A549 (cell line): ENCODE measurements at regions not wholly inside any gene's neighbourhood (a gene's known extent, or its start where the extent isn't known, plus 50 kb on each side); places are given as distances from the start of the nearest gene placed in this dataset.

Experiments
- ATAC-seq, 2 experiments: fragments of 200-7000 bp in 1 of 2; fragments of >200 bp in 1 of 2; cut with Nextera tagmentation in 1 of 2; cut with Tn5 transposase in 1 of 2; 3 replicates each; pipeline versions ENCODE4 v1.8.0 to v1.9.1; 2018 to 2020; ENCODE audit warnings: mild to moderate bottlenecking in 1 of 2, moderate library complexity in 1 of 2
- CTCF ChIA-PET: fragments of 300-600 bp; sonication (Branson Sonifier 250); formaldehyde crosslinking; extraction: SDS; loops from one replicate; lab custom pipeline; 2021; ENCODE audit warnings: antibody characterized with exemption, inconsistent platforms; lab: Yijun Ruan, JAX
- POLR2A ChIA-PET: fragments of 350-600 bp; formaldehyde crosslinking; extraction: SDS; loops from one replicate; lab custom pipeline; 2021; ENCODE audit warnings: antibody characterized with exemption, inconsistent platforms; lab: Yijun Ruan, JAX
- DNase-seq, 2 experiments: peaks; one replicate each; pipeline versions ENCODE4 v3.0.0 to v3.0.0-alpha.2; 2011 to 2016; ENCODE audit warnings: low read depth in 1 of 2, low spot score in 1 of 2
- FAIRE-seq: peaks from 2 replicates; lab custom pipeline; 2011; peaks lifted over from hg19 to GRCh38; lab: Jason Lieb, UNC
- H3K27ac ChIP-seq, 2 experiments: fragments of >200 bp; sonication (Bioruptor Twin); formaldehyde crosslinking; 3 replicates each; pipeline ENCODE4 v1.5.1; 2016 to 2017
- H3K4me1 ChIP-seq: fragments of >200 bp; sonication (Bioruptor Twin); formaldehyde crosslinking; 3 replicates; pipeline ENCODE4 v1.6.1; 2016
- H3K4me2 ChIP-seq: fragments of >200 bp; sonication (Bioruptor Twin); formaldehyde crosslinking; 3 replicates; pipeline ENCODE4 v1.6.1; 2016
- H3K4me3 ChIP-seq: fragments of >200 bp; sonication (Bioruptor Twin); formaldehyde crosslinking; 3 replicates; pipeline ENCODE4 v1.5.1; 2016
- H3K9me3 ChIP-seq: fragments of >200 bp; sonication (Bioruptor Twin); formaldehyde crosslinking; 3 replicates; pipeline ENCODE4 v1.6.1; 2016
- BHLHE40 ChIP-seq: IDR thresholded peaks from 2 replicates; pipeline ENCODE4 v1.6.1; 2012; ENCODE audit warnings: low read depth, low read length, inconsistent platforms
- CEBPB ChIP-seq, 2 experiments: fragments of >200 bp in 1 of 2; sonication (Bioruptor Twin) in 1 of 2; formaldehyde crosslinking in 1 of 2; IDR thresholded peaks; 2 replicates each; pipeline ENCODE4 v1.6.1; 2012 to 2016
- CHD2 ChIP-seq: fragments of 150-350 bp; IDR thresholded peaks from 2 replicates; pipeline ENCODE4 v1.6.1; 2014; ENCODE audit warnings: low read length; ENCODE audit not compliant: partially characterized antibody
- CHD4 ChIP-seq: fragments of 200-600 bp; sonication (generic); IDR thresholded peaks from 2 replicates; pipeline ENCODE4 v1.6.1; 2016; ENCODE audit warnings: antibody characterized with exemption, mild to moderate bottlenecking, borderline replicate concordance
- EHF ChIP-seq: fragments of 250-450 bp; sonication (Bioruptor Pico); IDR thresholded peaks from 2 replicates; pipeline ENCODE4 v1.5.0; 2020; ENCODE audit warnings: mild to moderate bottlenecking
- EP300 ChIP-seq, 2 experiments: fragments of >200 bp; sonication (Bioruptor Twin); formaldehyde crosslinking; IDR thresholded peaks; 2 replicates in 1 of 2; 3 replicates in 1 of 2; pipeline ENCODE4 v1.6.1; 2016 to 2017
- FOSL2 ChIP-seq, 2 experiments: fragments of 450-650 bp in 1 of 2; fragments of >200 bp in 1 of 2; sonication (Bioruptor Twin) in 1 of 2; formaldehyde crosslinking; IDR thresholded peaks; 2 replicates each; pipeline versions ENCODE4 v1.5.0 to v1.6.1; 2016 to 2020; ENCODE audit warnings: mild to moderate bottlenecking in 1 of 2, moderate library complexity in 1 of 2
- FOXS1 ChIP-seq: fragments of 250-450 bp; sonication (Bioruptor Pico); IDR thresholded peaks from 2 replicates; pipeline ENCODE4 v1.5.0; 2020; ENCODE audit warnings: mild to moderate bottlenecking, moderate library complexity
- GATA3 ChIP-seq: IDR thresholded peaks from 2 replicates; pipeline ENCODE4 v1.6.1; 2012; ENCODE audit warnings: borderline replicate concordance
- HDAC2 ChIP-seq: fragments of 200-600 bp; sonication (generic); IDR thresholded peaks from 2 replicates; pipeline ENCODE4 v1.6.1; 2016
- HOXA7 ChIP-seq: fragments of 250-450 bp; sonication (Bioruptor Pico); IDR thresholded peaks from 2 replicates; pipeline ENCODE4 v1.5.0; 2020; ENCODE audit warnings: mild to moderate bottlenecking, moderate library complexity
- HOXB13 ChIP-seq: fragments of 250-450 bp; sonication (Bioruptor Pico); IDR thresholded peaks from 2 replicates; pipeline ENCODE4 v1.5.0; 2020; ENCODE audit warnings: low read depth, mild to moderate bottlenecking, moderate library complexity
- HOXB5 ChIP-seq: fragments of 250-450 bp; sonication (Bioruptor Pico); IDR thresholded peaks from 2 replicates; pipeline ENCODE4 v1.5.0; 2020; ENCODE audit warnings: mild to moderate bottlenecking, moderate library complexity
- JUN ChIP-seq, 2 experiments: fragments of >200 bp; sonication (Bioruptor Twin); formaldehyde crosslinking; IDR thresholded peaks; 2 replicates in 1 of 2; 3 replicates in 1 of 2; pipeline ENCODE4 v1.6.1; 2016 to 2017
- KDM1A ChIP-seq: fragments of 200-600 bp; sonication (generic); IDR thresholded peaks from 2 replicates; pipeline ENCODE4 v1.6.1; 2016; ENCODE audit warnings: low read depth, mild to moderate bottlenecking
- MAFK ChIP-seq: fragments of 450-650 bp; IDR thresholded peaks from 2 replicates; pipeline ENCODE4 v1.6.1; 2014; ENCODE audit not compliant: partially characterized antibody
- MYC ChIP-seq: IDR thresholded peaks from 2 replicates; pipeline ENCODE4 v1.6.1; 2012; ENCODE audit warnings: mild to moderate bottlenecking, inconsistent platforms, low read length, improper control_type of control experiment, borderline replicate concordance
- NPAS2 ChIP-seq: fragments of 250-450 bp; sonication (Bioruptor Pico); IDR thresholded peaks from 2 replicates; pipeline ENCODE4 v1.8.0; 2022; ENCODE audit warnings: mild to moderate bottlenecking, moderate library complexity, borderline replicate concordance
- NR3C1 ChIP-seq: fragments of >200 bp; sonication (Bioruptor Twin); formaldehyde crosslinking; IDR thresholded peaks from 3 replicates; pipeline ENCODE4 v1.6.1; 2017
- PBX3 ChIP-seq: IDR thresholded peaks from 2 replicates; pipeline ENCODE4 v1.6.1; 2012
- PHF8 ChIP-seq: fragments of 200-600 bp; sonication (generic); IDR thresholded peaks from 2 replicates; pipeline ENCODE4 v1.6.1; 2016; ENCODE audit warnings: low read depth, mild to moderate bottlenecking, antibody characterized with exemption, moderate library complexity, borderline replicate concordance
- POLR2A ChIP-seq: IDR thresholded peaks from 2 replicates; pipeline ENCODE4 v1.6.1; 2012; ENCODE audit warnings: mild to moderate bottlenecking, low read length
- POLR2AphosphoS2 ChIP-seq: conservative IDR thresholded peaks from 2 replicates; pipeline ENCODE4 v1.6.1; 2012; ENCODE audit warnings: low read length, improper control_type of control experiment, inconsistent platforms
- RARB ChIP-seq: fragments of 250-450 bp; sonication (Bioruptor Pico); IDR thresholded peaks from 2 replicates; pipeline ENCODE4 v1.8.0; 2021; ENCODE audit warnings: mild to moderate bottlenecking, moderate library complexity
- RFX5 ChIP-seq: fragments of 450-650 bp; IDR thresholded peaks from 2 replicates; pipeline ENCODE4 v1.7.1; 2014; ENCODE audit warnings: antibody characterized with exemption, mild to moderate bottlenecking, moderate library complexity
- TFCP2L1 ChIP-seq: fragments of 250-450 bp; sonication (Bioruptor Pico); IDR thresholded peaks from 2 replicates; pipeline ENCODE4 v1.5.0; 2021; ENCODE audit warnings: mild to moderate bottlenecking
- ZC3H11A ChIP-seq: fragments of 450-650 bp; IDR thresholded peaks from 2 replicates; pipeline ENCODE4 v1.6.1; 2014; ENCODE audit warnings: antibody characterized with exemption, mild to moderate bottlenecking
- ZFP36 ChIP-seq: fragments of 450-650 bp; IDR thresholded peaks from 2 replicates; pipeline ENCODE4 v1.6.1; 2014; ENCODE audit warnings: borderline replicate concordance; ENCODE audit not compliant: partially characterized antibody
- WGBS: methylation state at CpG from one replicate; pipeline ENCODE4 v1.1.6; 2017; ENCODE audit errors: missing lambda C conversion rate; 5-methylcytosine and 5-hydroxymethylcytosine counted together
- TF ChIP-seq, protein P1 (sequence below): IDR thresholded peaks from 2 replicates; pipeline ENCODE4 v1.6.1; 2012; ENCODE audit warnings: low read depth, borderline replicate concordance
- TF ChIP-seq, protein P2 (sequence below): fragments of >200 bp; sonication (Bioruptor Twin); formaldehyde crosslinking; IDR thresholded peaks from 2 replicates; pipeline ENCODE4 v1.6.1; 2016
- TF ChIP-seq, protein P3 (sequence below): fragments of 250-450 bp; sonication (Bioruptor Pico); IDR thresholded peaks from 2 replicates; pipeline ENCODE4 v1.5.0; 2020; ENCODE audit warnings: low read depth, mild to moderate bottlenecking, moderate library complexity
- TF ChIP-seq, protein P4 (sequence below): fragments of 250-450 bp; sonication (Bioruptor Pico); IDR thresholded peaks from 2 replicates; pipeline ENCODE4 v1.5.0; 2021; ENCODE audit warnings: mild to moderate bottlenecking, moderate library complexity, borderline replicate concordance

DNA sequence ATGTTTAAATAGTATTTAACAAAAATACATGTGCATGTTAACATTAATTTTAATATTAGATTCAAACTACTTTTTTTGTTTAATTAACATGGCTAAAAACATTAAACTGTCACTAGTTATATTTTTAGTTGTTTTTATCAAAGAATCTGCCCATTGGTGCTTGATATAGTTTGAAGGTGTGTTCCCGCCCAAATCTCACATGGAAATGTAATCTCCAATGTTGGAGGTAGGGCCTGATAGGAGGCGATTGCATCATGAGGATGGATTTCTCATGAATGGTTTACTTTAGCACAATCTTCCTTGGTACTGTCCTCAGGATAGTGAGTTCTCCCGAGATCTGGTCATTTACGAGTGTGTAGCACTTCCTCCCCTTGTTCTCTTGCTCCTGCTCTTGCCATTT is 2459.4 kb downstream of the PCDH9 start:
- TF ChIP-seq NPAS2 (CRISPR knock-in tag) (no peak), MAFK (no peak), HOXB13 (CRISPR knock-in tag) (no peak), CHD4 (no peak), RARB (no peak), CEBPB (IDR thresholded peaks at IDR 0.05) (no peak), POLR2A (no peak), HDAC2 (no peak), FOSL2 (IDR thresholded peaks at IDR 0.05) (no peak), FOSL2 (CRISPR knock-in tag; IDR thresholded peaks at IDR 0.05) (no peak), HOXA7 (CRISPR knock-in tag) (no peak), KDM1A (no peak), JUN (IDR thresholded peaks at IDR 0.05) (no peak), EHF (CRISPR knock-in tag) (no peak), ZC3H11A (no peak), CHD2 (no peak), TFCP2L1 (CRISPR knock-in tag) (no peak)
- TF ChIP-seq, protein P1, sequence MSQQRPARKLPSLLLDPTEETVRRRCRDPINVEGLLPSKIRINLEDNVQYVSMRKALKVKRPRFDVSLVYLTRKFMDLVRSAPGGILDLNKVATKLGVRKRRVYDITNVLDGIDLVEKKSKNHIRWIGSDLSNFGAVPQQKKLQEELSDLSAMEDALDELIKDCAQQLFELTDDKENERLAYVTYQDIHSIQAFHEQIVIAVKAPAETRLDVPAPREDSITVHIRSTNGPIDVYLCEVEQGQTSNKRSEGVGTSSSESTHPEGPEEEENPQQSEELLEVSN: no peak
- TF ChIP-seq, protein P2, sequence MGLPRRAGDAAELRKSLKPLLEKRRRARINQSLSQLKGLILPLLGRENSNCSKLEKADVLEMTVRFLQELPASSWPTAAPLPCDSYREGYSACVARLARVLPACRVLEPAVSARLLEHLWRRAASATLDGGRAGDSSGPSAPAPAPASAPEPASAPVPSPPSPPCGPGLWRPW: no peak
- TF ChIP-seq, protein P3, sequence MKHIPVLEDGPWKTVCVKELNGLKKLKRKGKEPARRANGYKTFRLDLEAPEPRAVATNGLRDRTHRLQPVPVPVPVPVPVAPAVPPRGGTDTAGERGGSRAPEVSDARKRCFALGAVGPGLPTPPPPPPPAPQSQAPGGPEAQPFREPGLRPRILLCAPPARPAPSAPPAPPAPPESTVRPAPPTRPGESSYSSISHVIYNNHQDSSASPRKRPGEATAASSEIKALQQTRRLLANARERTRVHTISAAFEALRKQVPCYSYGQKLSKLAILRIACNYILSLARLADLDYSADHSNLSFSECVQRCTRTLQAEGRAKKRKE (CRISPR knock-in tag): no peak
- Histone ChIP-seq H3K4me2 (no peak overlapping the region), H3K9me3 (no peaks in the 10 kb centered on the region), H3K4me3 (no peak overlapping the region), H3K4me1 (peaks cover 7% of the 10 kb centered on the region; the same call in 1 of the 3 replicates), H3K27ac (no peak overlapping the region)
- ChIA-PET CTCF (no interaction called here), POLR2A (no interaction called here)
- no peak for FAIRE-seq
- DNase-seq: no peak
- 82% methylated on average over 4 of the region's 4 CpGs for WGBS
- no peak for ATAC-seq

DNA sequence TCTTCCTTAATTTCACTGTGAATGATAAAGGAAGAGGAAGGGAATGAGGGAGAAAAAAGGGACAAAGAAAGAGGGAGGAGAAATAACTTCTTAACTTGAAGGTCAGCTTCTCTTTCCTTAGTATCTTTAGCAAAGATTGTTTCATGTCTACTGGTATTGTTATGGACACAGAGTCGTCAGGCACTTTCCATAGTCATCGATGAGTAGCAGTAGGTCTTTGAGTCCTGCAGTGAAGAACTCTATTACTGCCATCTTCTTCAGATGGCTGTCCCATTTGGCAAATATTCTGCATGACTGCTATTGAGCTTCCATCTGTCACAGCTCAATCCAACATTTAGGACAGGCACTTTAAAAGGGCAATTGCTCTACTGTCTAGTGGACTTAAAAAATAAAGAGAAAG is 2463.1 kb downstream of the PCDH9 start:
- ATAC-seq (no peak), FAIRE-seq (no peak), DNase-seq (no peak)
- no peaks in the 10 kb centered on the region for H3K9me3 ChIP-seq
- 61% methylated on average over 2 of the region's 2 CpGs for WGBS
- TF ChIP-seq, protein P4, sequence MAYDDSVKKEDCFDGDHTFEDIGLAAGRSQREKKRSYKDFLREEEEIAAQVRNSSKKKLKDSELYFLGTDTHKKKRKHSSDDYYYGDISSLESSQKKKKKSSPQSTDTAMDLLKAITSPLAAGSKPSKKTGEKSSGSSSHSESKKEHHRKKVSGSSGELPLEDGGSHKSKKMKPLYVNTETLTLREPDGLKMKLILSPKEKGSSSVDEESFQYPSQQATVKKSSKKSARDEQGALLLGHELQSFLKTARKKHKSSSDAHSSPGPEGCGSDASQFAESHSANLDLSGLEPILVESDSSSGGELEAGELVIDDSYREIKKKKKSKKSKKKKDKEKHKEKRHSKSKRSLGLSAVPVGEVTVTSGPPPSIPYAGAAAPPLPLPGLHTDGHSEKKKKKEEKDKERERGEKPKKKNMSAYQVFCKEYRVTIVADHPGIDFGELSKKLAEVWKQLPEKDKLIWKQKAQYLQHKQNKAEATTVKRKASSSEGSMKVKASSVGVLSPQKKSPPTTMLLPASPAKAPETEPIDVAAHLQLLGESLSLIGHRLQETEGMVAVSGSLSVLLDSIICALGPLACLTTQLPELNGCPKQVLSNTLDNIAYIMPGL (CRISPR knock-in tag): no peak
- TF ChIP-seq EHF (CRISPR knock-in tag): no peak
- no peak for TF ChIP-seq BHLHE40
- no peak for TF ChIP-seq NPAS2 (CRISPR knock-in tag)
- no peak for TF ChIP-seq POLR2AphosphoS2
- TF ChIP-seq RARB: no peak
- no peak for TF ChIP-seq MYC
- TF ChIP-seq GATA3: no peak
- no peak for TF ChIP-seq PBX3
- no peak for TF ChIP-seq ZFP36
- TF ChIP-seq MAFK: no peak
- no peak for TF ChIP-seq EP300 (IDR thresholded peaks at IDR 0.05)
- no peak for TF ChIP-seq NR3C1
- no peak for TF ChIP-seq PHF8
- no peak for TF ChIP-seq HOXB5 (CRISPR knock-in tag)
- TF ChIP-seq KDM1A: no peak
- TF ChIP-seq, protein P1: no peak
- TF ChIP-seq RFX5: no peak
- no peak for TF ChIP-seq FOXS1 (CRISPR knock-in tag)
- no peak overlapping the region for H3K4me2 ChIP-seq
- POLR2A ChIA-PET: no interaction called here
- CTCF ChIA-PET: no interaction called here
- H3K4me3 ChIP-seq: no peak overlapping the region
- no peak overlapping the region for H3K27ac ChIP-seq
- no peaks in the 10 kb centered on the region for H3K4me1 ChIP-seq
